NCI-H187 treated with DMSO at 0.1 percent for 48 hours (cell line): ENCODE measurements at regions not wholly inside any gene's neighbourhood (a gene's known extent, or its start where the extent isn't known, plus 50 kb on each side); places are given as distances from the start of the nearest gene placed in this dataset.
"Not testable (repeated sequence)": the region's sequence is repeated elsewhere in the genome, so short reads cannot be mapped to it uniquely, and the experiment has no call there.

Experiments
- DNase-seq: peaks from one replicate; lab custom pipeline; 2025; lab: John Stamatoyannopoulos, UW

DNA sequence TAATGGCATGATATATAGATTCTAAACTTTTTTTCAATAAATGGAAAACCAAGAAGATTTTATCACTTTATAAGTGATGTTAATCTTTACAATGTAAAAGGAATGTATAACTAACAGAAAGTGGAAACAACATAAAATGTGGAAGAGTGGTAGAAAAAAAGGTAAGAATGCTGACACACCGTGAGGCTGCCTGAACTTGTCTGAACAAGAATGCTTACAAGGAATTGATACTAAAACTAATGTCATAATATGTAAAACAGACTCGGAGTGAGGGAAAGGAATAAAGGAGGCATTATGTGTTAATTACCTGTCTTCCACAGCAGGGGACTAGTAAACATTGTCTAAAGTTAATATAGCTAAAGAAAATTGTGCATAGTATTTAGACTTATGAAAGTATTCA, 958.8 kb upstream of the TMEFF2 start:
- no peak for DNase-seq

DNA sequence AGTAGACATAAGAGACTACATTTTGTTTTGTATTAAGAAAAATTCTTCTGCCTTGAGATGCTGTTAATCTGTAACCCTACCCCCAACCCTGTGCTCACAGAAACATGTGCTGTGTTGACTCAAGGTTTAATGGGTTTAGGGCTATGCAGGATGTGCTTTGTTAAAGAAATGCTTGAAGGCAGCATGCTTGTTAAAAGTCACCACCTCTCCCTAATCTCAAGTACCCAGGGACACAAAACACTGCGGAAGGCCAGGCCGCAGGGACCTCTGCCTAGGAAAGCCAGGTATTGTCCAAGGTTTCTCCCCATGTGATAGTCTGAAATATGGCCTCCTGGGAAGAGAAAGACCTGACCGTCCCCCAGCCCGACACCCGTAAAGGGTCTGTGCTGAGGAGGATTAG, 947.7 kb upstream of the TMEFF2 start:
- DNase-seq: not testable (repeated sequence)

DNA sequence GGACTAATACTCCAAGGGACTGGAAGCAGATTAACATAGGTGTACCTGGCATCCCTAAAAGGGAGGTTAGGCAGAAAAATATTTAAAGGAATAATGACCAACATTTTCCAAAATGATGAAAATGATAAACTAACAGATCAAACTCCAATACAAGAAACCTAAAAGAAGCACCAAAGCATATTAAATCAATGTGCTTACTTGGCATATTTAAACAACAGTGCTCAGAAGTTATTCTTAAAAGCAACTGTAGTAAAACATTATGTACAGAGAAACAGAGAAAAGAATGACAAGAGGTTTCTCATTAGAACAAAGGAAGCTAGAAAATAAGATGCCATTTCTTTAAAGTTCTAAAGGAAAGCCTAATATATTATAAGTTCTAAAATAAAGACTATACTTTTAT, 947.3 kb upstream of the TMEFF2 start:
- no peak for DNase-seq

DNA sequence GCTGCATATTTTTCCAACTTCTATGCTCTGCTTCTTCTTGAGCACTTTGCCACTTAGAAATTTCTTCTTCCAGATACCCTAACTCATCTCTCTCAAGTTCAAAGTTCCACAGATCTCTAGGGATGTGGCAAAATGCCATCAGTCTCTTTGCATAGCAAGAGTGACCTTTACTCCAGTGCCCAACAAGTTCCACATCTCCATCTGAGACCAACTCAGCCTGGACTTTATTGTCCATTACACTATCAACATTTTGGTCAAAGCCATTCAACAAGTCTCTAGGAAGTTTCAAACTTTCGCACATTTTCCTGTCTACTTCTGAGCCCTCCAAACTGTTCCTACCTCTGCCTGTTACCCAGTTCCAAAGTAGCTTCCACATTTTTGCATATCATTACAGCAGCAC, 946.2 kb upstream of the TMEFF2 start:
- not testable (repeated sequence) for DNase-seq

DNA sequence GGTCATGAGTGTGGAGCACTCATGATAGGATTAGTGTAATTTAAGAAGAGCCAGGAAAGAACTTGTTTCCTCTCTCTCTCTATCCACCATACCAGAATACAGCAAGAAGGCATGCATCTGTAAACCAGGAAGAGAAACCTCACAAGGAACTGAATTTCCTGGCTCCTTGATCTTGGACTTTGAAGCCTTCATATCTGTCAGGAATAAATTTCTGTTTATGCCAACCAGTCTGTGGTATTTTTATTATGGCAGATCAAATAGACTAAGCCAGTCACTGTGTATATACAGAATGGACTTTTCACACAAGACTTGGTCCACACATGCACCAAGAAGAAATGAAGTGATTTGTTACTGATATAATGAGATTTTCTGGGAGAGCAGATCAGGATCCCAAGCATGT, 930.1 kb upstream of the TMEFF2 start:
- no peak for DNase-seq

DNA sequence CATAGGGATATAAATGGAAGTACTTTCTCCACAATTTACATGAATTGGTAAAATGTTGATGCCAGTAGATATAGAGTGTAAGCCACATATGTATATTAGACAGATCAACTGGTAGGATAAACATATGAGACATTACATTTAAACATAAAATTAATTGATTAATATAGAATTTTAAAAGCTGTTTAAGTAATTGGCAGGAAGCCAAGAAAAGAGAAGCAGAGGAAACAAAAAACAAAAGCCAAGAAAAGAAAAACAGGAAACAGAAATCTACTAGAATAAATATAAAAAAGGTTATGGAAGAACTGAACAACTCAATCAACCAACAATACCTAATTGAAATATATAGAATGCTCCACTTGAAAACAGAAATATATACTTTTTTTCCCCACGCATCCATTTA, 920.1 kb upstream of the TMEFF2 start:
- no peak for DNase-seq

DNA sequence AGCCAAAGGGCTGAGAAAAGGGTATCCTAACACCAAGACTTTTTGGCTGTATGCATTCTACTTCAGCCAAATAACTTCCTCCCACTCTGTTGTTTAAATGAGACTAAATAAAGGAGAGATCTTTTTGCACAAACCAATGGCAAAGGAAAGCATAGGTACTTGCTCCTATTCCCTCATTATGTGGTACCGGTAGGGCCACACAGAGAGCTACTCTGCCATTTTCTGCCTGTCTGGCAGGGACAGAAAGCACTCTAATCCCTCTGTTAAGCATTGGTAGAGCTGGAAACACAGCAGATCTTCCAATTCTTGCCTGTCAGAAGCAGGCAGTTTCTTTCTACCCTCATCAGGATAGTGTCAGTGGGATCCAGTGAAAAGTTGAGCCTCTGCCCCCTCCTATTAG, 918.3 kb upstream of the TMEFF2 start:
- no peak for DNase-seq

DNA sequence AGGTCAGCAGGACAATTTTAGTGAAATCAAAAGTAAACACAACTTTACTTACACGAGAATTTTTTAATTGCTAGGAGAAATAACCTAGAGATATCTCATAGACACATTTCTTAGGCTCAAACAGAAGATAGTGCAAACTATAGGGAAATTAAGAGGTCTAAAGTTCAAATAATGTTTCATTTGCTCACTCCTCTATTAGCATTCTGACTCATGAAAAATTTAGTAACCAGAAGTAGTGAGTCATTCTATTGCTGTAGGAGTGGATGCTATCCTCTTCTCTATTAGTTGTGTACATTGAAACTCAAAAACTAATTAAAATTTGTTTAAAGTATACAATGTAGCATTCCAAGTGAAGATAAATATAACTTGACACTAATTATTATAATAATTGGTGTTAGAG, 908.3 kb upstream of the TMEFF2 start:
- DNase-seq: no peak

DNA sequence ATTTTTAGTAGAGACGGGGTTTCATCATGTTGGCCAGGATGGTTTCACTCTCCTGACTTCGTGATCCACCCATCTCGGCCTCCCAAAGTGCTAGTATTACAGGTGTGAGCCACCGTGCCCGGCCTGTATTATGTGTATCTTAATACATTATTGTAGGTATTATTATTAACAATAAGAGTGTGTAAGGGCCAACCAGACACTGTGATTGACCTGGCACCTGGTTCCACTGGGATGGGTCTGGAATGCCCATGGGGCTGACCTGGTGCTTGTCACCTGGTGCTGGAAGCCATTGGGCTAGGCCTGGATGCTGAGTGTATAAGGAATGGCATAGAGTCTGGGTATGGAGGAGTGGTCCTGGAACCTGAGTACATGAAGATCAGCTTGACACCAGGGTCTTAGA, 906.9 kb upstream of the TMEFF2 start:
- no peak for DNase-seq

DNA sequence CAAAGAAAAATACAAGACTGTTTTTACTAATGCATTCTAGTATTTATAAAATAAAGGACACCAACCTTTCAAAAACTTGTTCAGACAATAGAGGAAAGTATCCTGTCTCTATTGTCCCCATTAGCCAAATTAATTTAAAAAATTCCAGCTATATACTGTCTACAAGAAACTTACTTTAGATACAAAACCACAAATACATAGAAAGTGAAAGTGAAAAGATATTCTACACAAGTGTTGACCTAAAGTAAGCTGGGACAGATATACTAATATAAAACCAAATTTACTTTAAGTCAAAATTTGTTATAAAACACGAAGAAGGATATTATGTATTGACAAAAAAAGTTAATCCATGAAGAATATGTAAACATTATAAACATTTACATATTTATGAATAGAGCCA, 893.3 kb upstream of the TMEFF2 start:
- no peak for DNase-seq

DNA sequence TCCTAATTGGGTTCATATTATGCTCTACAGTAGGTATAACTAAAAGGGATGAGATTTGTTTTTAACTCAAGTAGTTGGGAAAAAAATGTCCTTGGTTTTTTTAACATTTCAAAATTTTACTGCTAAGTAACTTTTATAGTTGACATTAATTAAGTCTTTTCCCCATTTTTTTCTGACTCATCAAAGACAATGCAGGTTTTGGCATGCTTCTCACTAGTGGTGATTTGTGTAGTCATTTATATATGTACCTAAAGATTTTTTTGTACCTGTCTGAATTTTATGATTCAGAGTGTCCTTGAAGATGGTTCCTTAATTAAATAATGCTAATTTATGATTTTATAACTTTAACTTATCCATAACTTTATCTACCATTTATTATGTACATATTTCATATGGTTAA, 882.3 kb upstream of the TMEFF2 start:
- DNase-seq: no peak

DNA sequence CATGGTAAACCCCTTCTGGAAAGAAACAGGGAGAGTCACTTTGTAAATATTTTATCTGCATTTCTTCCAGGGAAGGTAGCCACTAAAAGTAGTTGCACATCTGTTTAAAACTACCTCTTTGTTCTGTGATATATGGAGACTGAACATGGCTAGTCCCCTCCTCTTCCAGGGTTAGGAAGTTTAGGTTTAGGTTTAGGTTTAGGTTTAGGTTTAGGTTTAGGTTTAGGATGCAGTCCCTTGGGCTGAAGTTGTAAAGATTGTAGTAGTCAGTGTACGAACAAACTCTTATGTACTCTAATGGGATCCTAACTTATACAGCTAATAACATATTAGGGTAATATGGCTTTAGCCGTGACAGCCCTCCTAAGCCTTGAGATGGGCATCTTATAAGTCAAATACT, 880.2 kb upstream of the TMEFF2 start:
- DNase-seq: no peak

DNA sequence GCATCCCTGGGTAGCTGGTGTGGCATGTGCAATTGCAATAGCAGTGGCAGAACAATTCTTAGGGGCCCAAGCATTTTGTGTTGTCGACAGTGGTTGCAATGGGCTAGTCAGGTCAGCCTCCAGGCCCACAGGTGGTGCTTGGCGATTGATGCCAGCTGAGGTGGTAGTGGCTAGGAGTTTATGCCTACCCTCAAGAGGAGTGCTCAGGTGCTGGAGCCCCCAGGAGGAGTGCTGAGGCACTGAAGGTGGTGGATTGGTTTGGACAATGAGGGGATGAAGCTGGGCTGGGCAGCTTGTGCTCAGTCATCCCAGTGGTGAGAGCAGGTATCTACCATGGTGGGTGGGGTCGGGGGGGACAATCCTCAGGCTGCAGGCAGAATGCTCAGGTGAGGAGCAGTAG, 877.9 kb upstream of the TMEFF2 start:
- DNase-seq: no peak

DNA sequence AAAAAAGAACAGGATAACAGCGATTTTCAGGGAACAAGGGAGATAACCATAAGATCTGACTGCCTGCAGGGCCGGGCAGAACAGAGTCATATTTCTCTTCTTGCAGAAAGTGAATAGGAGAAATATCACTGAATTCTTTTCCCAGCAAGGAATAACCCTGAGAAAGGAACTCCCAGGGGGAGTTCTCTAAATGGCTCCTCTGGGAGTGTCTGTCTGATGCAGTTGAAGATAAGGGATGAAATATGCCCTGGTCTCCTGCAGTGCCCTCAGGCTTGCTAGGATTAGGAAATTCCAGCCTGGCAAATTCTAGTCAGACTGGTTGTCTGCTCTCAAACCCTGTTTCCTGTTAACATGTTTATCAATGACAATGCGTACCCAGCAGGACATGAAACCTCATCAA, 830.8 kb upstream of the TMEFF2 start:
- DNase-seq: not testable (repeated sequence)

DNA sequence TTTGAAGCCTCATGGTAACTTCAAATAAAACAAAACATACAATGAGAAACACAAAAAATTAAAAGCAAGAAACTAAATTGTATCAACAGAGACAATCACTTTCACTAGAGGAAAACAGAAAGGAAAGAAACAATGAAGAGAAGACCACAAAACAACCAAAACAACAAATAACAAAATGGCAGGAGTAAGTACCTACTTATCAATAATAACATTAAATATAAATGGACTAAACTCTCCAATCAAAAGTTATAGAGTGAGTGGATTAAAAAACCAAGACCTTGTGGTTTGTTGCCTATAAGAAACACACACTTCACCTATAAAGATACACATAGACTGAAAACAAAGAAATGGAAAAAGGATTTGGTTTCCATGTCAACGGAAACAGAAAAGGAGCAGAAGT, 830.1 kb upstream of the TMEFF2 start:
- no peak for DNase-seq

DNA sequence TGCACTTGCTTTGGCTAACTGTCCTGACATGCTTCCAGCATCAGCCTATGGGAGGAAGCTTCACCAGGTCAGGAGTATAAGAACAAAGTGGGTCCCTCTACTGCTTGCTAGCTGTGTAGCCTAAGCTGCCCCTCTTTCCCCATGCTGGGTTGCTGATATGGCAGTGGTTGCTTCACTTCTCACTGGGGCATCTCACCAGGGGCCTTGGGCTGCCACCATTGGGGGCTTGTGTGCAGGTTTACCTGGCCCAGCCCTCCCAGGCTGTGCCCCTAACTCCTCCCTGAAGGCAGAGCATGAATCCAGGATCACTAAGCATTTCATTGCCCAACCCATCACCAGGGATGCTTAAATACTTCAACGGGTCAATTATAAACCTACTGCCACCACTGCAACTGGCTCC, 817.1 kb upstream of the TMEFF2 start:
- DNase-seq: no peak

DNA sequence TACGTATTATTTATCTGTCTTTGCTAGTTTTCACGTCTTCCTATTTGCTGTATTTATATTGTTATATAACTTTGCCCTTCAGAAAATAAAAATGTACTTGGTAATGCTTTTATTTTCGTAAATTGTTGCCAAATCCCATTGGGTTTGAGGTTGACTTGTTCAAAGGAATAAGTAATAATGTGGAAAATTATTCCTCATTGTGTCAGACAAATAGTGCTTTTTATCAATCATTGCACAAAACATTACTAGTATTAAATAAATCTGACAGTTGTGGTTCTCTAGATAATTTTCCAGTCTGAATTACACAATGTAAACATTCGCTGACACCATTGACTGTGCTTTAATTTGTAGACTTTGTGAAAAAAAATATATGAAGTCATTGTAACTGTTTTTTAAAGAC, 798.3 kb upstream of the TMEFF2 start:
- DNase-seq: no peak

DNA sequence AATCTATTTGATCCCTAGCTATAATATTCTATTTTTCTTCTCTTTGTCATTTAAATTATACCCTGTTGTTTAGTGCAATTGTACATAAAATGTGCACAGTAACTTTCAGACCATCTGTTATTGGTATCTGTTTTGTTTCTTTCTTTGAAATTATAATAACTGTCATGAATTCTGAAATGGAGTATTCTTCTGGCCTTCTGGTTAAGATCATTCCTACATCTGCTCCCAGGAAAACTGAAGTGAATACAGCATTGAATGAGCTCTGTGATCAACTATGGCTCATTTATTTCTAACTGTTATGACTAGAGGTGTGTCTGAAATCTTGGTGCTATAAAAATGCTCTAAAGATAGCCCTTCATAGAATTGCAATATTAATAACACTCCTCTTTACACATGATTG, 788.4 kb upstream of the TMEFF2 start:
- DNase-seq: no peak

DNA sequence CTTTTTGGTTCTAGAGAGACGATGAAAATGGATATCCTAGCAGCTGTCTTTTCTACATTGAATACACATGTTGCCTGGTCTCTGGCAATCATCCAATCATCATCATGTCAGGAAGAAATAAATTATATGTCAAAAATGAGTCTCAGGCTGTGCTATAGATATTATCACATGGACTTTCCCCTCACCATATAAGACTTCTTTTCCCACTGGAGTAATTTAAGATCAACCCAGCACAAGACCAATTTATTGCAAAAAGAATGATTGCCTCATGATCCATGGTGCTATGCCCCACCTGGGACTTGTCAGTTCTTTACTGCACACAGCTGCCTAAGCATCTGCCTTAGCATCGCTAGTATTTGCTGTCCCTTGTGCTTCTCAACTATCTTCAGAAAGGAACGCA, 783.7 kb upstream of the TMEFF2 start:
- DNase-seq: no peak

DNA sequence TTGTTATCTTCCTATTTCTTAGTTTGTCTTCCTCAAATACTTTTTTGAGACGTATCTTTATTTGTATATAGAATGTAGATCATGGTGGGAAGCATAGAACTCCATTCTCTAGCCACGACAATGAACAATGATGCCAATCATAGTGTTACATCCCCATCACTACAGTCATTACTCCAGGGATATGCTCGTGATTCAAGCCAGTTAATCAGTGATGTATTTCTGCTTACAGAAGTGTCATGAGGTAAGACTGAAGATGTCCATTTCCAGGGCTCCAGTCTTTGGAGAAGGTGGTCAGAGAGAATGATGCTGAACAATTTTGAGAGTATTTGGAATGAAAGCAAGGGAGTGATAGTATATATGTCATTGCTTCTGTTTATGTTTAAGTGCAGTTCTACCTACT, 777.2 kb upstream of the TMEFF2 start:
- no peak for DNase-seq

DNA sequence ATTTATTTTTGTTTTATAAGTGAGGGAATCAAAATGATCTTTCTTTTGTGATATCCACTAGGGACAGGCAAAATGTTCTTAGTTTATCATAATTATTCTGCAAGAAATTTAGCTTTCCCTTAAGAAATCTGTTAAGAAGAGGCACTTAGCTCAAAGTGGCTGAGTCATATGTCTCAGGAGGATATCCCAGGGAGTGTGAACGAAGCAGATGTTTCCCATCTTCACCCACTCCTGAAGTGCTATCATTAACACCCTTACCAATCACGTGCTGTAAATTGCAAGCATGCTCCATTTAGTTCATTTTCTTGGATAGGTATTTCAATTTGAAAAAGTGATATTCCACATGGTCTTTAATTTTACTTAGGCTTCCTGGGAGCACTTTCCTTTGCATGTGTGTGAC, 774.3 kb upstream of the TMEFF2 start:
- no peak for DNase-seq

DNA sequence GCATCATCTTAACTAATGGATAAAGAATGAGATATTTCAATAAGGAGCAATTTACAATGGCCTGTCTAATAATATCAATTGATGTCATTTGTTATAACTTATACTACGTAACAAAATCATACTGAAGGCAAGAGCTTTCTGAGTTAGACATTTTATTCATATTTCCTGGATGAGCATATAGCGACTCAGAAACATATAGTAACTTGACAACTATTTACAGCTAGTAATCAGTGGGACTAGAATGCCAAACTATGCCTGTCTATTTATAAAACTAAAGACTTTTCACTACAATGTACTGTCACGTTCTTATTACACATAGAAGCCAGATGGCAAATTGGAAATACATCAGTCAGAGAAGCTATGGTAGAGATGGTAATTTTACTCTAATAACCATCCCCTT, 766.2 kb upstream of the TMEFF2 start:
- DNase-seq: no peak

DNA sequence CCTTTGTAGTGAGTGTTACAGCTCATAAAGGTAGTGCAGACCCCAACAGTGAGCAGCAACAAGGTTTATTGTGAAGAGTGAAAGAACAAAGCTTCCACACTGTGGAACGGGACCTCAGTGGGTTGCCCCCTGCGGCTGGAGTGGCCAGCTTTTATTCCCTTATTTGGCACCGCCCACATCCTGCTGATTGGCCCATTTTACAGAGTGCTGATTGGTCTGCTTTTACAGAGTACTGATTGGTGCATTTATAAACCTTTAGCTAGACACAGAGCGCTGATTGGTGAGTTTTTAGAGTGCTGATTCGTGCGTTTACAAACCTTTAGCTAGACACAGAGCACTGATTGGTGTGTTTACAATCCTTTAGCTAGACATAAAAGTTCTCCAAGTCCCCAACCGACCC, 763.9 kb upstream of the TMEFF2 start:
- DNase-seq: not testable (repeated sequence)

DNA sequence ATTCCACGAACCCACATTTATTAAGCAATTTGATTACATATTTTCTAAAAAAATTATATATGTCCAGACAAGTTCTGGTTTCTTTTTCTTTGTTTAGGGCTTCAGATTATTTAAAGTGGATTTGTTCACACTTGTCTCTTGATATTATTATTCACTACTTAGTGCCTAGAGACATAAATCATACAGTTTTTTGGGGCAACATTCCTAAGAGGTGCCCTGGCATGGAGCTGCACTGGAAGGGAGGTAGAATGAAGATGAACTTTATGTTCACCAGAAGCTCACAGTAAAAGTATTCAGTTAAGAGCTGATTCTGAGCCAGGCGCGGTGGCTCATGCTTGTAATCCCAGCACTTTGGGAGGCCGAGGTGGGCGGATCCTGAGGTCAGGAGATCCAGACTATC, 762.7 kb upstream of the TMEFF2 start:
- DNase-seq: no peak

DNA sequence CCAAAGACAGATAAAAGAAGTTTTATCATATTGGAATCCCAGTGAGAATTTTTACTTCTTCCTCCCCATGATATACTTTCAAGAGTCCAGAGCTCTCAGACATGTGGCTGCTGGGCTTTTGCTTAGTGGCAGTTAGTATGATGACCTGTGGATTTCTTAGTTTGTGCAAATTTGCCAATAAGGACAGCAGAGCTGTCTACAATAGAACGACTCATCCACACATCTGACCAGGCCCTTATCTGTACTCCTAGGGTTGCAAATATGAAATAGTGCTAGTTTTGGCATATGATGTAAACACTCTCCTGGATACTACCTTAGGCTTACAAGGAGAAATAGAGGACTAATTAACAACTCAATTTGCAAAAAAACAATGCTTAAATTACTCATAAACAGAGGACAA, 758.4 kb upstream of the TMEFF2 start:
- no peak for DNase-seq
